Stimulated activated CD4-positive, alpha-beta T cell treated with anti-CD3 and anti-CD28 coated beads, TNF-alpha, amount 100 ng/mL, for 1 hour (primary cell): ENCODE measurements at regions not wholly inside any gene's neighbourhood (a gene's known extent, or its start where the extent isn't known, plus 50 kb on each side); places are given as distances from the start of the nearest gene placed in this dataset.
"Not testable (repeated sequence)": the region's sequence is repeated elsewhere in the genome, so short reads cannot be mapped to it uniquely, and the experiment has no call there.

Source experiments
- DNase-seq, 3 donors: peaks; one replicate each; pipeline ENCODE4 v3.0.0-alpha.2; 2020; ENCODE audit warnings: low read depth in 3 of 3, low spot score in 1 of 3

GRCh38 chr6:155882527-155883333 is 427.1 kb upstream of the NOX3 start:
- DNase-seq, result no peak

- no peak for DNase-seq
These were observed 426.3 kb upstream of the NOX3 start for GRCh38 chr6:155881826-155882526.

GRCh38 chr6:155880900-155881299 is 425.3 kb upstream of the NOX3 start:
- DNase-seq, result no peak

- DNase-seq, result no peak
These were observed 417.3 kb upstream of the NOX3 start for GRCh38 chr6:155872961-155873360.

- no peak for DNase-seq
These were observed 412.0 kb upstream of the NOX3 start for GRCh38 chr6:155867682-155868081.

- DNase-seq, result not testable (repeated sequence)
These were observed 411.2 kb upstream of the NOX3 start for GRCh38 chr6:155866676-155867390.

GRCh38 chr6:155861821-155862220 is 406.2 kb upstream of the NOX3 start:
- DNase-seq, result no peak

GRCh38 chr6:155858906-155859305 is 403.3 kb upstream of the NOX3 start:
- DNase-seq, result not testable (repeated sequence)

- DNase-seq, result no peak
These were observed 399.1 kb upstream of the NOX3 start for GRCh38 chr6:155854787-155855186.

GRCh38 chr6:155853011-155853410 is 397.4 kb upstream of the NOX3 start:
- no peak for DNase-seq

GRCh38 chr6:155850408-155850841 is 394.8 kb upstream of the NOX3 start:
- no peak for DNase-seq

- DNase-seq, result no peak
These were observed 392.1 kb upstream of the NOX3 start for GRCh38 chr6:155847711-155848110.

GRCh38 chr6:155837474-155837873 is 381.8 kb upstream of the NOX3 start:
- DNase-seq, result no peak

- no peak for DNase-seq
These were observed 377.0 kb upstream of the NOX3 start for GRCh38 chr6:155832596-155832995.

GRCh38 chr6:155830531-155830930 is 374.9 kb upstream of the NOX3 start:
- no peak for DNase-seq

- no peak for DNase-seq
These were observed 374.0 kb upstream of the NOX3 start for GRCh38 chr6:155829646-155830045.

GRCh38 chr6:155828989-155829388 is 373.4 kb upstream of the NOX3 start:
- DNase-seq, result no peak

- DNase-seq, result no peak
These were observed 363.1 kb upstream of the NOX3 start for GRCh38 chr6:155818698-155819097.

- DNase-seq, result no peak
These were observed 357.9 kb upstream of the NOX3 start for GRCh38 chr6:155813548-155813947.

- DNase-seq, result no peak
These were observed 351.6 kb upstream of the NOX3 start for GRCh38 chr6:155807243-155807642.

GRCh38 chr6:155801046-155801445 is 345.4 kb upstream of the NOX3 start:
- no peak for DNase-seq

- not testable (repeated sequence) for DNase-seq
These were observed 343.2 kb upstream of the NOX3 start for GRCh38 chr6:155798876-155799275.
